KOPT-K1 (cell line): ENCODE measurements at regions not wholly inside any gene's neighbourhood (a gene's known extent, or its start where the extent isn't known, plus 50 kb on each side); places are given as distances from the start of the nearest gene placed in this dataset.

Source experiments
- H3K27ac ChIP-seq: fragments of 200-600 bp; sonication (generic); 2 replicates; pipeline ENCODE4 v1.5.1; 2016; ENCODE audit warnings: antibody characterized with exemption, mild to moderate bottlenecking, low read depth, low read length; ENCODE audit not compliant: poor library complexity, severe bottlenecking
- H3K36me3 ChIP-seq: fragments of 200-600 bp; sonication (generic); 2 replicates; pipeline ENCODE4 v1.5.1; 2017; ENCODE audit warnings: antibody characterized with exemption, mild to moderate bottlenecking, low read length, moderate library complexity; ENCODE audit not compliant: insufficient read depth
- H3K9me3 ChIP-seq: fragments of 200-600 bp; sonication (generic); 2 replicates; pipeline ENCODE4 v1.5.1; 2017; ENCODE audit warnings: antibody characterized with exemption, low read length, mild to moderate bottlenecking; ENCODE audit not compliant: insufficient read depth, poor library complexity, severe bottlenecking

DNA sequence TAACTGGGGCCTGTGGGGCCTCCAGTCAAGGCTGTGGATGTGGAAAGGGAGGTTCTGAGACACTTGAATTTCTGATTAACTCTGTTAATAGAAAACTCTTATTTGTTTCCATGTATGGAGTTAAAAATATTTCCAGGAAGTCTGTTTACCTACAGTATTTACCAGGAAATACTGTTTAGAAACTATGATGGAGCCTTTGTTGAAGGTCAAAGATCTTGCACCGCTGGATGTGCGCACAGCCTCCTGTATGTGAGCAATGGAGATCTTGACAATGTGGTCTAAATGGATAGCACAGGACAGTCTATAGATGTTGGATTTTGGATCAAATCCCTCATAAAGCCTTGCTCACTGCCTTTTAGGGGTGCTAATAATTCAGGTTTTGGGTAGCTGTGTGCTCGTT is 268.4 kb downstream of the DLEU7 start:
- Histone ChIP-seq H3K9me3 (no peaks in the 10 kb centered on the region), H3K36me3 (no peaks in the 10 kb centered on the region), H3K27ac (no peak overlapping the region)

DNA sequence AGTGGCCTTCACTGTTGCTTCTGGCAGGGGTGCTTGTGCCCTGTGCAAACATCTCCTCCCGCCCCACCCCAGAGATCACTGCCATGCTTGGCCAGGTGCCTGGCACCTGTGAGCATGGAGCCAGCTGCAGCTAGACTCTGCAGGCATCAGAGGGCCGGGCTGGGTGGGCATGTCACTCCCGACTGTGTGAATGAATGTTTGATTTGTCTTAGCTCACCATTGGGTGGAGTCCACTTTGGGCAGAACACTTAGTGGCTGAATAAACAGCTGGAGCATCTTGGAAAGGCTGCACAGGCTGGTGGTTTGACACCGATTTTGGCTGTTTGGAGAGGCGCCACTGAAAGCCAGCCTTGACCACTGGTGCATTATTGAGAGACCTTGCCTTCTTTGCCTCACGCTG is 267.3 kb downstream of the DLEU7 start:
- Histone ChIP-seq H3K27ac (no peak overlapping the region), H3K9me3 (no peaks in the 10 kb centered on the region), H3K36me3 (no peaks in the 10 kb centered on the region)

DNA sequence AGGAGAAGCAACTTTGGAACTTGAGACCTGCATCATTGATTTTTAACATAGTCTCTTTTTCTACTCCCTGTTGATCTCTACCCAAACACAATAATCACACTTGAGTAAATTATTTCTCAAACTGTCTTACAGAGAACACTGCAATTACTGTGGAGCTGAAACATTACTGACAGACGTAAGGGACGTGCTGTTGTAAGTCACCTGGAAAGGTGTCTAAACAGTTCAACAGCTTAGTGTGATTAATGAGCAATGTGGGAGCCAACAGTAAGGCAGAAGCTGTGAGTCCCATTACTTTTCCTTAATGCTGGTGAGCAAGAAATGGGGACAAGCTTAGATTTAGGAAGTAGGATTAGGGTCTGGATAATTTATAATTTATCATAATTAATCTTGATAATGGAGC is 265.7 kb downstream of the DLEU7 start:
- no peak overlapping the region for H3K27ac ChIP-seq
- no peaks in the 10 kb centered on the region for H3K36me3 ChIP-seq
- H3K9me3 ChIP-seq = no peaks in the 10 kb centered on the region

DNA sequence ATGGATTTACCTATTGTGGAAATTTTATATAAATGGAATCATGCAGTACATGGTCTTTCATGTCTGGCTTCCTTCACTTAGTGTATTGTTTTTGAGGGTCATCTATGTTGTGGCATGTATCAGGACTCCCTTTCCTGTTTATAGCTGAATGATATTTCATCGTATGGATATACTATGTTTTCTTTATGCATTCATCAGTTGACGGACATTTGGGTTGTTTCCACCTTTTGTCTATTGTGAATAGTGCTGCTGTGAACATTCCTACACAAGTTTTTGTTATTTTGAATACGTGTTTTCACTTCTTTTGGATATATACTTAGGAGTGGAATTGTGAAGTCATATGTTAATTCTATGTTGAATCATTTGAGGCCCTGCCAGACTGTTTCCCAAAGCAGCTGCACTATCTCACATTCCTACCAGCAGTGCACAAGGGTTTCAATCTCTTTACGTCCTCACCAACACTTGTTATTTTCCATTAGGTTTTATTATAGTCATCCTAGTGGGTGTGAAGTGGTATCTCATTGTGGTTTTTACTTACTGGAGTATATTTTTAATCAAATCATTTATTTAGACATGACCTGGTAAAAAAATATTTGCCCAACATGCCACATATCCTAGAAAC is 262.7 kb downstream of the DLEU7 start:
- no peak overlapping the region for H3K27ac ChIP-seq
- H3K9me3 ChIP-seq = no peaks in the 10 kb centered on the region
- no peaks in the 10 kb centered on the region for H3K36me3 ChIP-seq

DNA sequence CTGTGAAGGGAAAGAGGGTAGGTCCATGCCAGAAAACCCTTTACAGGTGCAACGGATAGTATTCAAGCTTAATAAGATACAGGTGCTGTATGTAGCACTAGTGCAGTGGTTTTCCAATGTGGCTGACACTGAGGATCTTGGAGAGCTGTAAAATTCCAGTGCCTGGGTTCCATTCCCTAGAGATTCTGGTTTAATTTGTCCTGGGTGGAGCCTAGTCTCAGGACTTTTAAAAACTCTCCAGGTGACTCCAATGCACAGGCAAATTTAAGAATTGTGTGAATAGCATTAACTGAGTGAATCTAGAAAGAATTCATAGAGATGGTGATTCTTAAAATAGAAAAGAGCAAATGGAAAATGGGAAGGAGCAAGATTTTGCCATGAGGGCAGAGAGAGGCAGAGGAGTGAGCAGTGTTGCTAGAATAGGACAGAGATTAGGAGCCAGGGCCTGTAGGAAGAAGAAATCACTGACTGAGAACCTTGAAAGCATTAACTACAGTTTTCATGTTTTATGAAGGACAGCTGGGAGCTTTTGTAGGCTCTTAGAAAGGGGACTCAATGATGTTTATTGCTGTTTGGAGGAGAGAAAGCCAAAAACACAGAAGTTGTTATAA is 261.8 kb downstream of the DLEU7 start:
- Histone ChIP-seq H3K9me3 (no peaks in the 10 kb centered on the region), H3K27ac (no peak overlapping the region), H3K36me3 (no peaks in the 10 kb centered on the region)

DNA sequence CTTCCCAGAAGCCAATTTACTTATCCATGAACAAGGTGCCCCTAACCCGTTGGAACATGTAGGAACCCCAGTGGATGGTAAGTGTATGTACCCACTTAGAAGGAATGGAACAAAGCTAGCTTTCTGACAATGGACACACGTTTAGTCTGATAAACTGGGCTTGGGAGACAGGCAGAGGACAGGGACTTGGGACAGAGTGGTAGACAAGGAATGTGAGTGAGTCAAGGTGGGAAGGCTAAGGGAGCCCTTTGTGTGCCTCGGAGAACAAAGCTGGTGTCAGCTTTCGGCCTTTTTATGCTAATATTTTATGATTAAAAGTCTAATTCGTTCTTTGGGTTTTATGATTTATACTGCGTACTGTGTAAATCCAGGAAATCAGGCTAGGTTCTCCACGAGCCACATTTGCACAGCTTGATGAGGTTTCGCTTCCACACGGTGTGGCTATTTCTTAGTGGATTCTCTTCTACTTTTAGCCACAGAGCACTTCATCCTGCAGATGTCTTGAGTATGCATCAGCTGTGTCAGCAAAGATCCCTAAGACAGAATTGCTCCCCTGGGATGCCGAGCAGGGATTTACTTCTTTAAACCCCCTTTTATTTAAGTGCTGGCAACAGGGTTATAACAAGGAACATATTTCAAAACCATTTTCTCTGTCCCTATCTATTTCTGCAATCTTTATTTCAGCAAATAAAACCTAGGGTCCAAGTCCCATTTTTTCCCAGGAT is 258.5 kb downstream of the DLEU7 start:
- H3K9me3 ChIP-seq = no peaks in the 10 kb centered on the region
- no peak overlapping the region for H3K27ac ChIP-seq
- H3K36me3 ChIP-seq = no peaks in the 10 kb centered on the region

DNA sequence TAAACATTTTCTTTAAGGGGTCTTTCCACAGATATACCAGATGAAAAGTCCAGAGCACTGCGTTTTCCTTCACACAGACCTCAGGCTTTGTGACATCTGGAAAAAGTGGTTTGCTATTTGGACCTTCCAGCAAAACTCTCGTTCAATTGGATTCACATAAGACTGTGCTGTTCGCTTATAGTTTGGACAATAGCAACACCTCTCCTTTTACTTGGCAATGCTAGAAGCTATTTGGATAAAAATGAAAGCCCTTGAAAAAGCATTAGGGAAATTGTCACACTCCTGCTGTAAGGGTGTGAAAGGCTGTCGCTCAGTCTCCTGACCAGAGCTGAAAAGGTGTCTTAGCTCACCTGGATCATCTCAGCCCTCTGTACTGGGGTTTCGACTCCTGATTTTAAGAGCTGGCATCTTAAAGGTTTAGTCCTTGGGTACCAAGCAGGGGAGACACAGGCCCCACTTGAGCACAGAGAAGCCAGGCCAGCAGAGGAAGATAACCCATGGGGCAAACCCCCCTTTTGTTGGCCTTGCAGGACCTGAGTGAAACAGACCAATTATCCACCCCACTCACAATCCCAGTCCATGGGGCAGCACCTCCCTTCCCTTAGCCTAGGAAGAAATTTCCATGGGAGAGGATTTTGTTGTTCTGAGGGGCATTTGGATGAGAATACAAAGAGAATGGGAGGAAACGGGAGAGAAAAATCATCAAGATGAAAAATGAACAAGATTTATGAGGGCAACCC is 257.6 kb downstream of the DLEU7 start:
- H3K9me3 ChIP-seq = no peaks in the 10 kb centered on the region
- no peaks in the 10 kb centered on the region for H3K36me3 ChIP-seq
- no peak overlapping the region for H3K27ac ChIP-seq

DNA sequence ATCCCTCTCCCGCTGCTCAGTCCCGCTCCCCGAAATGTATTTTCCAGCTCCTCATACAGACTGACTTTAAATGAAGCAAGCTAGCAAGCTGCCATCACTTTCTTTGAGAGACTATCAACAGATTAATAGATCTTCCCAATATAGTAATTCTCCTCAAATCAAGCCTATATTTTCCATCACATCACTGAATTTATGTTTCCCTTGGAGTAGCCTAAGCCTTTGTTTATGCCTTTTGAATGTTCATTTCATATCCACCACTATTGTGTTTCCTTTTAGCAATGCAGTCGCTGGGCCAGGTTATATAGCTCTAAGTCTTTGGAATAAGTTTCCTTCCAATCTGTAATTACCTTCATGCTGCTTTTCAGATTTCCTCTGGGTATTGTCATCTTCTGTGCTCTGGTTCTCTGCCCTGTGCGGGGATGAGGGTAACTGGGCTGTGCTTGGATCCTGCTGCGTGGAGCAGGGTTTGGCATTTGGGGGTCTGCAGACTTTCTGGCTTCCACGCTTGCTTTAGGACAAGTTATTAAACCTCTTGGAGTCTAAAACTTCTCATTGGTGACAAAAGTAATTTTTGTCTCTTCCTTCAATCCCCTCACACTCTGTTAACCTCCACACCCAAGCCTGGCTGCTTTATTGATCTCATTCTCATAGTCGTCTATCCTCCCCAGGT is 256.9 kb downstream of the DLEU7 start:
- Histone ChIP-seq H3K27ac (no peak overlapping the region), H3K36me3 (no peaks in the 10 kb centered on the region)

DNA sequence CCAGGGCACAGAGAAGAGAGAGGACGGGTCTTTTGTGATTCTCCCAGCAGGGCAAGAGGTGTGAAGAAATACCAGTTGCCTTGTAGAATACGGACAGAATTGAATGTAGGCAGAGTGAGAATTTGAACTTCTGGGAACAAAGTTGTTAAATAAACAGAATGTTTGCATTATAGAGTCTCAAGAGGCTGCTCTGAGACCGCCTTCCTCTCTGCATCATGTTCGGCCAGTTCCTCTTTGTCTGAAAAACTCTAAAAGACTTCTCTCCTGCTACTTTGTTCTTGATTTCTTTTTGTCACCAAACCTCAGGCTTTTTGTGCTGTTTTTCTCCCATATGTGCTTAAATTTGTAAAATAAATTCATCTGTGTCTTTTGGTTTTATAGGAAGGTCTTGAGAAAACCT is 256.4 kb downstream of the DLEU7 start:
- Histone ChIP-seq H3K27ac (no peak overlapping the region), H3K36me3 (no peaks in the 10 kb centered on the region), H3K9me3 (no peaks in the 10 kb centered on the region)

More for the DNA sequence above, 256.9 kb downstream of the DLEU7 start:
- H3K9me3 ChIP-seq = no peaks in the 10 kb centered on the region

DNA sequence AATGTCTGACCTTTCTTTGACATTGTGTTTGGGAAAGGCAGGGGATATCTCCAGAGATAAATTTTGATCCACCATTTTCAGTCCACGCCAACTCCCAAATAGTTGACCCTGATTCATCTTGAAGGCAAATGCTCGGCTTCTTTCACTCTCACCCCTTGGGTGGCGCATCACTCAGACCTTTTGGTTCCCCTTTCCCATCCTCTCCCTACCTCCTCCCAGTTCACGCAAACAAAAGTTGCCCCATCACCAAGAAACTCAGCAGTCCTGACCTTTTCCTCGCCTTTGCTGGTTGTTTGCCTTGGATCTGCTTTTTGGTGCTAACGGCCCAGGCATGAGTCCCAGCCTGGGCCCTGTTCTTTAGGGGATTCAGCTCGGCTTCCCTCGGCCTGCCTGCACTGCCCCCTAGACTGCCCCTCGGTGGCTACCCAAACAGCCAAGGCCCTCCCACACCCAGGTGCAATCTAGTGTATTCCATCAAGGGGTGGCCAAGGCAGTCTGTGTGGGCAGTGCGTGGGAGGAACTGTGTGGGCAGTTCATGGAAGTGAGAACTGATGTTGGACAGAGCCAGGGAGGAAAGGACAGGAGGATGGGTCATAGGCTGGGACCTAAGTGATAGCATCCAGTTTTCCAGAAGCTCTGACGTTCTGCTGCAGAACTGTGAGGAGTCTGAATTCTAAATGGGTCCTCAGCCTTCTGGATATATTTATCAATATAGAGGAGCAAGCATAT is 255.7 kb downstream of the DLEU7 start:
- no peaks in the 10 kb centered on the region for H3K36me3 ChIP-seq
- H3K9me3 ChIP-seq = no peaks in the 10 kb centered on the region
- no peak overlapping the region for H3K27ac ChIP-seq

DNA sequence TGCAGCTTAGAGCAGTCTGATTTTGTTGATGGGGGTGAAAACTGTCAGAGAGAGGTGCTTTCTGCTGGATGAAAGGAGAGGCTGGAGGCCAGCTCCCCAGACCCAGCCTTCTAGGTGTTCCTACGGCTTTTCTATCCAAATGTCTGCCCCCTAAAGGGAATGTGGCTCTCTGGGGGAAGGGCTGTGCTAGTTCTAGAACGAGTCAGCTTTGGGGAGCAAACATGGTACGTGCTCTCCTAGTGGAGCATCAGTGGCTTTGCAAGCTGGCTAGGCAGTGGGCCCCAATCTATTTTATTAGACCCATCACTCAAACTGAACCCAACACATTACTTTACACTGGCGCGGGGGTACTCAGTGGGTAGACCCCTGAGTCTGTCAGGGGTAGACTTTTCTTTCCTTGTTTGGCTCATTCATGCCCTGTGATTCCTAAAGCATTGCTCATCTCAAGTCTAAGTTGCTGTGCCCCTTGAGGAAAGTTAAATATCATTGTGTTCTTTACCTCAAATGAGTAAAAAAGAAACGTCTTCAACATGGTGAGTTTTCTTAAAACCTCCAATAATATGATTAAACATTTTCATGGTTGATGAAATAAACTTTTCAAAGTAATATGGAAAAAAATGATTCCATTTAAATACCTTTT is 254.9 kb downstream of the DLEU7 start:
- Histone ChIP-seq H3K27ac (peak overlapping the region; percentile 44), H3K36me3 (no peaks in the 10 kb centered on the region)

DNA sequence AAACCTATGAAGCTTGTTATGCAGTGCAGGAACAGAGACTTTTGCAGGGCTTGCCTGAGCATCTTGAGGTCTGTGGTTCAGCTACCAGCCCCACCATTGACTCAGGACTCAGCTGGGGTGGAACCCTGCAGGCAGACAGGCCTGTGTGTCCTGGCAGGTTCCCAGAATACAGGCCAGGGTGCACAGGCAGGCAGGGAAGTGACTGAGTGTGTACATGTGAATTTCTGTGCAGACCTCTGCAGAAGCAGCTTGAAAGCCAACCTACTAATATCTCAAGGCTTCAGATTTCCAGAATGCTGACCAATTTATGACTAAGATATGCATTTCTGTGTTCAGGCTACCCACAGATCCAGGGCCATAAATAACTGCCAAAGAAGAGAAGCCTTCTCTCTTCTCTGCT is 254.4 kb downstream of the DLEU7 start:
- no peaks in the 10 kb centered on the region for H3K9me3 ChIP-seq
- H3K27ac ChIP-seq = peak overlapping the region; percentile 44
- no peaks in the 10 kb centered on the region for H3K36me3 ChIP-seq

More for the DNA sequence above, 254.9 kb downstream of the DLEU7 start:
- no peaks in the 10 kb centered on the region for H3K9me3 ChIP-seq

DNA sequence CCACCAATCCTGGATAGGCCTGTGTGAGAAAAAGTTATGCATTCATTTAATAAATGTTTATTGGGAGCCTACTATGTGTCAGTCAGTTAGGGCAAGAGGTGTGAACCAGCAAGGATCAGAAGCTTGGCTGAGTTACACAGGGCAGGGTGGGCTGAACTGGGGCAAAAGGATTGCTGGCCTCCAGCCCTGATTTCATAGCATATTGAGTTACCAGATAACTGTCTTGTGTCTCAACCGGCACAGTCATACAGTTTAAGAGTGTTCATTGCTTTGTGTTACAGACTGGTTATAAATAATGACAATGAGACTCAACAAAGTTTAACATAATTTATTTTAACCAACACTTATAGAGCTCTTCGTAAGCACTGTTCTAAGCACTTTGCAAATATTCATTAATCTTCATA is 253.8 kb downstream of the DLEU7 start:
- H3K27ac ChIP-seq = peak overlapping the region; percentile 44
- no peaks in the 10 kb centered on the region for H3K9me3 ChIP-seq
- H3K36me3 ChIP-seq = no peaks in the 10 kb centered on the region
